ENCODE measurements at regions not wholly inside any gene's neighbourhood (a gene's known extent, or its start where the extent isn't known, plus 50 kb on each side); places are given as distances from the start of the nearest gene placed in this dataset.
"Not testable (repeated sequence)": the region's sequence is repeated elsewhere in the genome, so short reads cannot be mapped to it uniquely, and the experiment has no call there.

DNA sequence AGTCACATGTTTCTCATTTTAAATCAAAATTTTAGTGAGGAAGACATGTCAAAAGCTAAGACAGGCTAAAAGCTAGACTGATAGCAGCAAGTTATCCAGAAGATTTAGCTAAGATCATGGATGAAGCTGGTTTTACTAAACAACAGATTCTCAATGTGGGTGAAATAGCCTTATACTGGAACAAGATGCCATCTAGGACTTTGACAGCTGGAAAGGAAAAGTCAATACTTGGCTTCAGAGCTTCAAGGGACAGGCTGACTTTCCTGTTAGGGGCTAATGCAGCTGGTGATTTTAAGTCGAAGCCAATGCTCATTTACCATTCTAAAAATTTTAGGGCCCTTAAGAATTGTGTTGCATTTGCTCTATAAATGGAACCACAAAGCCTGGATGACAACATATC, 455.3 kb upstream of the SLC10A2 start:
- no peak for DNase-seq (ENCODE audit: low spot score)

DNA sequence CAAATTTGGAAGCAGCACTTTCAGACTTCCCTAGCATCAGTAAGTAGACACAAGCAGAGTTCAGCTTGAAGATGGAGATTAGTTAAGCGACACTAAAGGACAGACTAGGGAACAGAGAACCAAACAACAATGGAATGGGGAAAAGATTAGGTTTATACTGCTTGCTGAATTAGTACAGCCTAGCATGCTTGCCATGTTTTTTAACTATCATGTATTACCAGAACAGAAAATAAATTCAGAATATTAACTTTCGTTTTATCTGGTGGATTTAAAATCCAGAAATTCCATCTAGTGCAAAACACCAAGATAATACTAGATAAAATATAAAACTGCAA, 451.5 kb upstream of the SLC10A2 start:
- no peak for DNase-seq (ENCODE audit: low spot score)

- DNase-seq (ENCODE audit: low spot score) = no peak
Observed at GRCh38 chr13:103517066-103517767, 451.0 kb upstream of the SLC10A2 start.

GRCh38 chr13:103516015-103516795, 450.0 kb upstream of the SLC10A2 start:
- DNase-seq (ENCODE audit: low spot score) = no peak

DNA sequence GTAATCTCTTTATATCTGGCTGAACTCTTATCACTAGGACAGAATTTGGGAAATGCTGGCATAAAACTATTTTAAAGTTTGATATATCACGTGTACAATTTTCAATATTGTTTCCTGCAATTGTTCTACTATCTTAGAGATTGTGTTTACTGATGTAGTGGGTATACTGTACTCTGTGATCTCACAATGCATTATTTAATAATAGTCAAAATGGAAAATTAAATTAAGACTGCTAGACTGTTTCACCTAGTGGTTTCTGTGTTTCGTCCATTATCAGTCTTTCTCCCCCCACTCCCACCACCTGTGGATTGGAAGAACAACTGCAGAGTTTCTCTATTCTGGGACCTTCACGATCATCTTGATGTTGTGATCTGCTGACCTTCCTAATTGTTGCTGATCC, 449.2 kb upstream of the SLC10A2 start:
- DNase-seq (ENCODE audit: low spot score) = no peak

- DNase-seq (ENCODE audit: low spot score) = no peak
Observed at GRCh38 chr13:103514619-103515018, 448.4 kb upstream of the SLC10A2 start.

DNA sequence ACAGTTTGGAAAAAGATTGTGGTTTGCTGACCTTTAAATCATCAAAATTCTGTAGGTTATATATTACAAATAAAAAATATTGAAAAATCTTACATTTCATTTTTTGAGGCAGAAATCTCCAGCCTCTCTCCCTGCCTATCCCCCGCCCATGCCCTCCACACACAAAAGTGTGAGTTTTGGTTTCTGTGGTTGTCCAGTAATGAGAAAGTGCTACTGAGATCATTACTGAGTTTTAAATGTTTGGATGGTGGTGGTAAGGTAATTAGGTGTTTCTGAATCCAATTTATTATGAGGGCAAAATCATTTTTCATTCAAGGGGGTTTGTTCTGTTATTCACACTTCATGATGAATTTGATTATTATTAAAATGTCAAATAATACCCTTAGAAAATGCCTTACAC, 448.0 kb upstream of the SLC10A2 start:
- no peak for DNase-seq (ENCODE audit: low spot score)

DNA sequence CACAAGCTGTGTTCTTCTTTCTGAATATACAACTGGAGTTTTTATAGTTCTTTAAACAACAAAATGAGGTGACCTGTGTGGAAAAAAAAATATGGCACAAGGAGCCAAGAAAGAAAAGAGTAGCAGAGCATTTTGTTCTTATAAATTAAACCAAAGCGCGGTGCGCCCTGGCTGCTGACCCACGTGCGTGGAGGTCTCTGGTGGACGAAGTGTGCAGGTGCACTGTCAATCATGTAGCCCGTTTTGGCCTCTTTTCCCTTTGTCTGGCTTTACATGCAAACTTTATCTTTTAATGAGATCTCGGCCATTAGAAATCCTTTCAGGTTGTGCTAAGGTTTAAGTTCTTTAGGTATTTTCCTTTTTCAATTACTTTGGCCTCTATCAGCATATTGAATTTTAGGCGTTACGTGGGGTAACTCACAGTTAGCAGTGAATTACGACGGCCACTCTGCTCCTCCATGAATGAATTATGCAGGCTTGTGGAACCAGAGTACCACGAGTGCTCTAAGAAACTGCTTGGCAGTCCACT, 443.9 kb upstream of the SLC10A2 start:
- no peak for DNase-seq (ENCODE audit: low spot score)

DNA sequence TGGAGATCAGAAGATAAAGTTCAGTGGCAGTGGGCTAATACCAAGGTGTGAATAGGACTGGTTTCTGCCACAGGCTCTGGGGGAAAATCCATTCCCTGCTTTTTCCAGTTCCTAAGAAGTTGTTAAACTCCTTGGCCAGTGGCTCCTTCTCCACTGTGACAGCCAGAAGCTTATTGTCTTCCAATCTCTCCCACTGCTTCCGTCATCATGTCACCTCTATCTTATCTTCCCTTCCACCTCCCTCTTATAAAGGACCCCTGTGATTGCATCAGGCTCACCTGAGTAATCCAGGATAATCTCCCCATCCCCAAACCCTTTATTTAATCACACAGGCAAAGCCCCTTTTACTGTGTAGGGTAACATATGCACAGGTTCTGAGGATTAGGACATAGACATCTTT, 431.2 kb upstream of the SLC10A2 start:
- DNase-seq (ENCODE audit: low spot score) = no peak

DNA sequence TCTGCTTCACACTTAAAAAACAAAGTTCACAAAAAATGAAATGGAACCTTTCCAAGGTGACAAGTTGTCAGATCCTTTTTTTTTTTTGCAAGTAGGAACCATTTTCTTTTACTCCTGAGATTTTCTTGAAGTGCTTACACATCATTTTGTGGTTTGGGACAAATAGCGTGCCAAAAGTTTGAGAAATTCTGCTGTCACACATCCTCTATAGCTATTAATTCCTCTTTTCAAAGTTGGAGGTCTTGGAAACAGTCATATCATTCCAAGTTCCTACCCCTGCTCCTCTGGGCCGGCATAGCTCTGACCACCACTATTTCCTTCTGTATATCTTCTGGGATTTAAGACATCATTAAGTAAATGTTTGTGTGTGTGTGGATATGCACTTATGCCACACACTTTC, 421.6 kb upstream of the SLC10A2 start:
- no peak for DNase-seq (ENCODE audit: low spot score)

- DNase-seq (ENCODE audit: low spot score) = no peak
Observed at GRCh38 chr13:103473081-103473480, 406.9 kb upstream of the SLC10A2 start.

DNA sequence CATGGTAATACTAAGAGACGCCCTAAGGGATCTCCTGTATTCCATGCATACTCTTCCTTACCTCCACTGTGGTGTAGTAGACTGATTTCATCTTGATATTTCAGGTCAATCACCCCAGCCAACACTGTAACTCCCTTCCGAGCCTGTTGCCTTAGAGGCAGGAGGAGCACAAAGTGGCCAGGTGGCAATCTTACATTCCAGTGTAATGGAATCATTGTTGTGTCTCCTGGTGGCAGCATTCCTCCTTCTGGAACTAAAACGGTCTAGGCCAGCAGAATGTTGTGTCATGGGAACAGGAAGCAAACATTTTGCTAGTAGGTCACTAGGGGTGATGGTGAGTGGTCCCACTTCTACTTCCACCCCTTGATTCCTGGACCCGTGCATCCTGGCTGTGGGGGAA, 405.7 kb upstream of the SLC10A2 start:
- DNase-seq (ENCODE audit: low spot score) = no peak

GRCh38 chr13:103469771-103470170, 403.6 kb upstream of the SLC10A2 start:
- no peak for DNase-seq (ENCODE audit: low spot score)

DNA sequence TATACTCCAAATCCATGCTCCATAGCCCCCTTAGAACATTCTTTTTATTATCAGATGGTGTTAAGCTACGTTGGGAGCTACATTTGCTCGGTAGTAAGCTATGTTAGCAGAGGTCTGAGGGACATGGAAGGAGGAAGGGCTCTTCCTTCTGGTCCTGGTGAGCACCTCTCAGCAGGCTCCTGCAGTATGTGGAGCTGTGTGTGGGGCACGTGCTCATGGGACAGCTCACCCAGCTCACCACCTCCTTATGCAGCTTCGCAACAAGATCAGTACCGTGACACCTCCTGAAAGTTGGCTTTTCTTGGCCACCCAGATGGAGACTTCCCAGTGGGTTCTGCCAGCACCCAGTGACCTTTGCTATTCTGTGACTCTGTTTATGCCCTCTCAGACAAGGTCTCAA, 400.5 kb upstream of the SLC10A2 start:
- no peak for DNase-seq (ENCODE audit: low spot score)

- DNase-seq (ENCODE audit: low spot score) = not testable (repeated sequence)
Observed at GRCh38 chr13:103460246-103460645, 394.0 kb upstream of the SLC10A2 start.

GRCh38 chr13:103457050-103457449, 390.8 kb upstream of the SLC10A2 start:
- DNase-seq (ENCODE audit: low spot score) = not testable (repeated sequence)

DNA sequence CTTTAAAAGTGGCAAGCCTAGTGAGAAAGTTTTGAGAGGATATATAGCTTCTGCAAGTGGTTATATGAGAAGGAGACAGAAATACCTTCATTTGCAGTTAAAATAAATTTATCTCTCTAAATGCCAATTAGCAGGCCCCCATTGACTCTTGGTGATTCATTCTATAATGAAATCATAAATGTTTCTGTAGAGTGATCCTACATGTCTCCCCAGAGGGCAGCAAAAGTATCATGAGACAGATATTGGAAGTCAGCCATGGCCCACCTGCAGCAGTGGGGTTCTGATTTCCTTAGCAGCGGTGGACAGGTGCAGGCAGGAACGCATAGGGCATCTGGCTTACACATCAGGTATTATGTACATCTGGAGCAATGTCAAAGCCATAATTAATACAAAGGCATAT, 385.4 kb upstream of the SLC10A2 start:
- no peak for DNase-seq (ENCODE audit: low spot score)

DNA sequence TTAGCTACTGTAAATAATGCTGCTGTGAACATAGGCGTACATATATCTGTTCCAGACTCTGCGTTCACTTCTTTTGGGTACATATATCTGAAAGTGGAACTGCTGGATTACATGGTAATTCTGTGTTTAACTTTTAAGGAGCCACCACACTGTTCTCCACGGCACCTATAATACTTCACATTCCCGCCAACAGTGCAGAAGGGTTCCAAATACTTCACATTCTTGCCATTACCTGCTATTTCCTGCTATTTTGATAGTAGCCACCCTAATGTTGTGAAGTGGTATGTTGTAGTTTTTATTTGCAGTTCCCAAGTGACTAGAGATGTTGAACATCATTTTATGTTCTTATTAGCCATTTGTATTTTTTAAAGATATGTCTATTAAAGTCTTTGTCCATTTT, 377.4 kb upstream of the SLC10A2 start:
- no peak for DNase-seq (ENCODE audit: low spot score)

DNA sequence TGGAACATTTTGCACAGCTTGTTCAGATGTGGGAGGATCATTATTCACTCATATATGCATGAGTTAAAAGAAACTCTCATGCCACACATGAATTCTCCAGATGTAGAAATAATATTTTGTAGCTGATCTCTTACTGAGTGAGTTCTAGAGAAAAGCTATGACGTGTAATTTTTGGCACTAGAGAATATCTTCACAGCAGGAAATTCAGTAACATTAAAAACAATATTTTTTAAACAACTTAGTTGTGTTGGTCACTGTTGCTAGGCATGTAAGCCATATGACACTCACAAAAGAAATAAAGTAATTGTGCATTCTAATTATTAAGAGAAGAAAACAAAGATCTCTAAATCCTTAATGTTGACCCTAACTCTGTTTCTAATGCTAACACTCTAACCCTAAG, 371.4 kb upstream of the SLC10A2 start:
- no peak for DNase-seq (ENCODE audit: low spot score)

DNA sequence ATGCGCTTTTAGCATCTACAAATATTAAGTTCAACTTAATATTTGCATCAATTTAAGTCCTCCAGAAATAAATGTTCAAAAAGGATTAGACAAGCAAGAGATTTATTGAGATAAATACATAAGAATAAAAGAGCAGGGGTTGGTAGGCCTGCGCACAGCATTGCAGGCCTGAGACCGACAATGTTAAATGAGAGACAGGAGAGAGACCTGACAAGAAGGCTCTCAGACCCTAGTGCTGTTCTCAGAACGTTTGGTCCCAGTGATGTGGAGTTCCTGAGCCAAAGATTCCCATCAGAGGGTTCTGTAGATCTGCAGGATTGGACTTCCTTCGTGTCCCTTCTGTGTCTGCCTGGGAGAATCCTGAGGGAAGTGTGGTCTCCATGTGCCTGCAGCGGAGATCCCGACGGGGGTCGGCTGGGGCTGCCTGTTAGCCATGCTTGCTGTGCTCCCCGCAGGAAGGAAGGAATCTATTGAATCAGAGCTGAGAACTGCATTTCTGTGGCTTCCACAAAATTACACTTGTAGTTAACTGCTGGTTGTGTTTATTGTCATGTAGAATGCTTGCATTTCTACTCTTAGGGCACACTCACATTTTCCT, 369.9 kb upstream of the SLC10A2 start:
- DNase-seq (ENCODE audit: low spot score) = no peak

- no peak for DNase-seq (ENCODE audit: low spot score)
Observed at GRCh38 chr13:103431856-103432255, 365.6 kb upstream of the SLC10A2 start.

GRCh38 chr13:103430368-103430767, 364.2 kb upstream of the SLC10A2 start:
- no peak for DNase-seq (ENCODE audit: low spot score)

GRCh38 chr13:103410002-103410401, 343.8 kb upstream of the SLC10A2 start:
- no peak for DNase-seq (ENCODE audit: low spot score)

Data from cerebellar cortex (tissue), 1 donor.